Kidney tubule cell (primary cell): ENCODE measurements at regions not wholly inside any gene's neighbourhood (a gene's known extent, or its start where the extent isn't known, plus 50 kb on each side); places are given as distances from the start of the nearest gene placed in this dataset.

Experiments
- DNase-seq: peaks from one replicate; pipeline ENCODE4 v3.0.0-alpha.2; 2018; ENCODE audit warnings: low spot score

DNA sequence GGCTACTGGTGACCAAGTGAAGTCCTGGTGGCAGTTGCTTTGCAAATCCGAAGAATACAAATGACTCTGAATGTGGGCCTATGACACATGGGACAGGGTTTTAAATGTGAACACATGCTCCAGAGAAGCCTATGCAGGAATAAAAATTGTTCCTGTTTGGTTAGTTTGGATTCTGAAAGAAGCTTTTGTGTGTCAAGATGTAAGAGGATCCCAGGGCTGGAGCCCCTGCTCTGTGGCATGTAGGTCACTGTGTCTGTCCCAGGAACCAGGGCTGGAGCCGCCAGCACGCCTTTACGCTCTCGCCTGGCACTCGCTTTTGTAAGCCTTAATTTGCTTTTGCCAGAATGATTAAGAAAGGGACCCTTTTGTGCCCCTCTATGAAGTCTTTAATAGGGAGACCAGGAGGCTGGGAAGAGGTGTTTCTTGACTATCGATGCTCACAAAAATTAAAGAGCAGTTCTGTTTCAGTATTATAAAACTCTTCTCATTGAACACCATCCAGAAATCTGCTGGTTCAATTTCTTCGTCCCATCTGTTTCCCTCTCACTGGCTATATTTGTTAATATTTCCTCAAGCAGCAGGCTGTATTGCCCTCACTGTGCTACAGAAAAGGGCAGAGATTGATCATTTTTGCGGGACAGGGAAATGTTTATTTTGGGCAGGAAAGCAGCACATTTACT, 532.7 kb upstream of the POU3F3 start:
- DNase-seq, result no peak

DNA sequence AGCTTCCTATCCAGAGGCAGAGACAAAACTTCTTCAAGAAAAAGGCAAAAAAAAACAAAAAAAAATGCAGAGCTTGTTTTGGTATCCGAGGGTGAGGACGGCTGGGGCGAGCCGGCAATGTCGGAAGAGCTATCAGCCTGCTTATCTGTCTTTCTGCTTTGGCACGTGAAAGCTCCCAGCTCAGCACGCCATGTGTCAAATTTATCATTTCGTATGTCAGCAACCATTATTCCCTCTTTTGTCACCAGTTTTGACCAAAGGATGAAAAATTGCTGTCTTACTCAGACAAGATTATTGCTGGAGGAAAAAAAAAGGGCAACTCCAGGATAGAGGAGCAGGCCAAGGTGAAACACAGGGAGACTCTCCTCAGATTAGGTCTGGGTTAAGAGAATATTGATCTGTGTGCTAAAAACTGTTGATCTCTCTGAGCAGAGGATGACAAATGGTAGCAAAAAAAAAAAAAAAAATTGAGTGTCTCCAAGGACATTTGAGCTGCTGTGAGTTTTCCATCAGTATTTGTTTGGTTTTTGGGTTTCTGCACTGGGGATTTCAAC, 532.0 kb upstream of the POU3F3 start:
- no peak for DNase-seq

DNA sequence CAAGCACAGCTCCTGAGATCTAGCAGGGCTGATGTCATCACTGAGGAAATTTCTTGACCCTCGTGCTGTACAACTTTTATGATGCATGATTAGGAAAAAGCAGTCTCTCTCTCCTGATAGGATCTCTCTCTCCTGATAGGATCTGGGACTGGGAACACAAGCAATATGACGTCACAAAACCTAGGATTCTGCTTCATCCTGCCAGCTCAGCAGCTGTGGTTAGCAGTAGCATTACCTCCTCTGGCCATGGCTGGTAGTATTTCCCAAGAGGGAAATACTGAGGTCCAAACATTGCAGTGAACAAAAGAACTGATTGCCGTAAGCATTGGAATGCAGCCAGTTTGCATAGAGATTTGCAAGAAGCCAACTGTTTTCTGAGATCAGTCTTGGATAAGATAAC, 521.2 kb upstream of the POU3F3 start:
- peak; percentile 61 for DNase-seq

DNA sequence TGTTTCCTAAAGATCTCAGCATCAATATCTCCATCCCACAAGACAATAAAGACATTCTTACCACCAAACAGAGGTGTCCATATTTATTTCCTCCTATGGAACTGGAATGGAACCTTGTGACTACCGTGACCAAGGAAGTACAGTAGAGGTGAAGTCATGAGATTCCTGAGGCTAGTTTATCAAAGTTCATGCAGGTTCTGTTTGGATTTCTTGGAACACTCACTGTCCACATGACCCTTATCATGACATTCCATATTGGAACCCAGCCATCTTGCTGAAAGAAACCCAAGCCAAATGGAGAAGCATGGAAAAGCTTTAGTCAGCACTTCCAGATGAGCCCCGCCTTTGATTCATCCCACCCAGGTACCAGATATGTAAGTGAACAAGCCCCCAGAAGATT, 516.0 kb upstream of the POU3F3 start:
- peak; percentile 48 for DNase-seq

DNA sequence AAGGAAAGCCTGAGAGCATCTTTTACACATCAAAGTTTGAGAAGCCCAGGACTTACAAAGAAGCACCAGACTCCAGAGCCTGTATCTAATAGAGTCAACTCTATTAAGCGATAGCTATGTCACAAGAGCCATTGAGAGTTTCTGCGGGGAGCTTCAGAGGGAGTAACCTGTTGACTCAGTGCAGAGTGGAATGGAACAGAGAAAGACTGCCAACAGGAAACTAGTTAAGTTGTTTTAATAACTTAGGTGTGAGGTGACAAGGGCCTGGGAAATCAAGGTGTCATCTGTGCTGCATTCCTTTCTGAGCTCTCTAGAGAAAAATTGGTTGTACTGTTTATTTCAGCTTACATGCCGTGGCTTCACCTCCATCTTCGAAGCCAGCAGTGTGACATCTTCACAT, 513.8 kb upstream of the POU3F3 start:
- peak; percentile 38 for DNase-seq

DNA sequence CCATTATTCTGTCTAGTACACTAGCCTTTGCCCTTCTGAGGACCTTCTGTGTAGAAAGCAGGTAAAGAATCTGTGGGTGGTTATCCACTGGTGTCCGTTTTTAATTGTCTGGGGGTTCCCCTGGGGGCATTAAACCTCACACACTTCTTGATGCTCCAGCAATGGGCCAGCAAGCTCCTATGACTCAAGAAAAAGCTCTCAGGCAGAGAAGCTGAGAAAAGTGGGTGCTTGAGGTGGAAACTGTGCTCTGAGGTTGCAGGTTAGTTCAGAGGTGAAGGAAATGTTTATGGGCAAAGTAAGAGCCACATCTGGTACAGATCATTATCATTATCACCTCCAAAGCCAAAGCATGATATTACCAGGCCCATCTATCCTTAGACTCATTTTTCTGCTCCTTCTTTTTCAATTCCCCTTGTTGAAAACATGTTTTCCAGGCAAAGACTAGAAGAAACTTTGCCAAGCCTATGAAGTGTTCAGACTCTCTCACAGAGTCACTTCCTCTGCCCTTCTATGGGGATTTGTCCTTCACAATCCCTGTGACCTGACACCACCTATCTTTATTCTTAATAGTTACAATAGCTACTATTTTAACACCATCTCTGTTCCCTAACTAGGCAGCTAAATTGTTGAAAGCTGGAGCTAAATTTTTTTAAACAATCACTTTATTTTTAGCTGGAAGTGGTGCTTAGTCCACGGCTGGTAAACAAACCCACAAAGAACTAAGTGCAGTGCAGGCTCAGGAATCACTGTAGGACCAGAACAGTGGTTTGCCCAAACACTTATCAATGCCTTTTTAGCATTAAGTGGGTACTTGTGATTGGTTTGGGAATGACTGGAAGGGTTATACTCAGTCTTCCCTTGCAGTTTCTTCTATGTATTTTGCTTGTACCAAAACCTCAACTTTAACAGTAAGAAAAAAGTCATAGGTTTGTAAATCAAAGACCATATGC, 512.8 kb upstream of the POU3F3 start:
- DNase-seq, result no peak

DNA sequence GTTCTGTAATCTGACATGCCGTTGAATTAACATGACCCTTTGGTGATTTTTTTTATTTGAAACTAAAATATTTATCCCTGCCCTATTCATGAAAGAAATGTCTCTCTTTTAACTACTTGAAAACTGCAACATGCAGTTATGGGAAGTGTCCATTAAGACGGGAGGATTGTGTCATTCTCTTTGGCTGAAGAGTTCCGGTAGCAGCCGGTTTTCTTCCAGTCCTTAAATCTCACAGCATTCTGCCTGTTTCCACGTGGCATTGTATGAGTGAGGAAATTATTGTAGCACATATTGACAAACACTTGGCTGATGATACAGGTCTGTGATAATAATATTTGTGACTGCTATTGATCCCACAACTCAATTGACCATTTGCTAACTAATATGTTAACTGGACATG, 509.6 kb upstream of the POU3F3 start:
- no peak for DNase-seq

DNA sequence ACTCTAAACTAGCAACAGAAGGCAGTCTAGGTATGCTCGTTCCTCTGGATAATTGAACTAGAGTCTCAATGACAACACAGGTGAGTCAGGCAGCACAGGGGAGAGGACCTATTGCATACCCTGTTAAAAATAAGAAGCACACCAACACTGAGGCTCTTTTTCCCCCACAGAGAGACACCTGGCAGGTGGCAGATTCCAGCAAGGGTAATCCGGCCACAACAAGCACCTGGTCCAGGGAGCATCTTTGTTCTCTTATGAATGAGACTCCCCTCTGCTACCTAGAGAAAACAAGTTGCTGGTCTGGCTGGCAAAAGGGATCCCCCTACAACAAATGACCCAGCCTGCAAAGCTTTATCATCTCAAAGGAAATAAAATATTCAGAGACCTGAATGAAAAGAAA, 508.9 kb upstream of the POU3F3 start:
- no peak for DNase-seq

DNA sequence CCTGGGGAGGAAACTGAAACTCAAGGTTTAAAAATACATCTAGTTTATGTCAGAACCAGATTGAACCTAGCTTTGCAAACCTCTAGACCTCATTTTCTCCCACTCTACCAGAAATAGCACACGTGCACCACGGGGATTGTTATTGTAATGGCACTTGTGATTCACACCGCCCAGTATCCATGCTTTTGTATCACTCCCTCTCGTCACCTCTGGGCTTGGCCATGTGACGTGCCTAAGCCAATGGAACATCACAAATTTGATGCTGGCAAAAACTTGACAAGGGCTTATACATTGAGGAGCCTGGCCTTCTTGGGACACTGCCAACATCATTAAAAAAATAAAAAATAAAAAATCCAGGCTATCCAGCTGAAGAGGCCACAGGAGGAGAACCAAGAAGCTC, 495.8 kb upstream of the POU3F3 start:
- DNase-seq, result no peak

DNA sequence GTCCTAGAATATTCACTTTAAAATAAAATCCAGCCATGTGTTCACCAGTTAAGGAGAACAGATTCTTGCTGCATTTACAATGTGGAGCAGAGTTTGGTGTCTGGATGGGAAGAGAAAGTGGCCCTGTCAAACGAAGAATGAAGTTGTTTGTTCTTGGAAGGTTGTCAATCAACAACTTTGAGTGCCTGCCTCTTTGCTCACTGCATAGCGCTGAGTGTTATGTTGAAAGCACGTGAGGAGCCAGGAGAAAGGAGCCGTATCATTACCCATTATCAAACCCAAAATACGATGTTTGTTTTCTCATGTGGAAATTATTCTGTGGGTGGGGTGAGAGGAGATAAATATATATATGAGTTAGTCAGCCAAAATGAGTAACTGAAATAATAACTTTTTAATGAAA, 492.5 kb upstream of the POU3F3 start:
- DNase-seq, result no peak

DNA sequence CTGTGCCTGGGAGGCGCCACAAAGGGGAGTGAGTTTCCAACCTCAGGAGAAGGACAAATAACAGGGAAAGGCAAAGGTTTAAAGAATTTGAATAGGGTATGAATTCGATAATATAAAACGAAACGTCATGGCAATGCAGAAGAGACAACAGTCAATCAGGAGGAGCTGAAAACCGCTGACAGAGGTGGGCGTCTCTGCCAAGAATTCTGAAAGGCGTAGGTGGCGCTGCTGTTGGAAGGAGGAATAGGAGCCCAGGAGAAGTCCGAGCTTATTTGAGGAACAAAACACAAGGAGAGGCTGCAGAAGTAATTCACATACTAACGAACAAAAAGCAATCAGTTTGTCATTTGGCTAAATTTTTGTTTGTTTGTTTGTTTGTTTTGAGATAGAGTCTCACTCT, 485.8 kb upstream of the POU3F3 start:
- no peak for DNase-seq

DNA sequence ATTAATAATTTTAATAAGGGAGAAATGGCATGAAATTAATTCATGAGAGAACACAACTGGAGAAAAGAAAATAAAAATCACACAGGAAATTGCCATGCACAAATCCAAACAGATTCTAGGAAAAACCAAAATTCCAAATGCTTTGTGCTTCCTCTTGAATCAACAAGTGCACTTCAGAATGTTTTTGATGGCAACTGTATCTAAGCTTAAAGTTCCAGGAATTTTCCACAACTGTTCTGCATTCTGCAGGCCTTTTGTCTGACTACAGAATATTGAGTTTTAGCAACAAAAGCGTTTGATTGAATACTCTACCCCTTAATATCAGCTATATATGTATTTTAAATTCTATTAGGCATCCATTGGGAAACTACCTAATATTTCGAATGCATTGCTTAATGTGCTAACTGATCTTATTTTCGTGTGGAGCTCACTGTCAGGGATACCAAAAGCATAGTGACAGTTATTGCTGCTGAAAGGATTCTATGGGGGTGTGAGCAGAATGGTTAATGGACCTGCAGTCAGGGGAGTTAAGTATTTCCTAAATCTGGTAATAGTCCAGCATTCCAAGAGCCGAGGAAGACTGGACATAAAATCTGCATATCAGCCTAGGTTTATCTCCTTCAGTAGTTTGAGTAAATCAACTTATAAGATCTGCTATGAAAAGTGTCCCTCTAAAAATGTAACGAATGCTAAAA, 482.7 kb upstream of the POU3F3 start:
- DNase-seq, result no peak

DNA sequence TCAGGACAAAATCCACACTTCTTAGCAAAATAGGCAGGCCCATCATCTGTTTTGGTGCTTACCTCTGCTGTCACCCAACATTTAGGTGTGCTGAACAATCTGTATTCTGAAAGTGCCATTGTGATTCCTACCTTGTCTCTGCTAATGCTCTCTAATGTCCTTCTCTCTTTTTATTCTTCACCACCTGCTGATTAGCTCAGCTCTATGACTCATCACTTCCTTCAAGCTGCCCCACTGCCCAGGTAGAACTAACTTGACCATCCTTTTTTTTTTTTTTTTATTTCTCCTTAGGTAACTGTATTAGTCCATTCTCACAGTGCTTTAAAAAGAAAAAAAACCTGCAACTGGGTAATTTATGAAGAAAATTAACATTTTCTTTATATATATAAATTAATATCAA, 478.7 kb upstream of the POU3F3 start:
- peak; percentile 65 for DNase-seq

DNA sequence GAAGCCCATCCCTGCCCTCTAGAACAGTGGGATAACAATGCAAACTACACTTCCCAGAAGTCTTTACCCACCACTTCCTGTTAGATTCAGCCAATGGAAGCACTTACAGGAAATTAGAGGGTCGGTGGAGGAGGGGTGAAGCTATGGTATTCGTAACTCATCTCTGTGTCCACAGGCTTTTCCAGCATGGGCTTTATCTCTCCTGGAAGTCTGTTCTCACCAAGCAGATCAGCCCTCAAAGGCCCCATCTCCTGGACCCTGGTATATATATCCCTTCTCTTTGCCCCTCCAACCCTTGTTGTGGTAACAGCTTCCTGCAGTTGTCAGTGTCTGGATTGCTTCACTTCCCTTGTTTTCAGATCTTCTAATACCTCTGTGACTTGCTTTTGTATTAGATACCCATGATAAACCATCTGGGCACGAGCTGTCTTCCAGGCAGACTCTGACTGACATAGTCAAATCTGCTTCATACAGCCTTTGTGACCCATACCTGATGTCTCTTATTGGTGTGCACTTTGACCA, 475.0 kb upstream of the POU3F3 start:
- peak; percentile 64 for DNase-seq

DNA sequence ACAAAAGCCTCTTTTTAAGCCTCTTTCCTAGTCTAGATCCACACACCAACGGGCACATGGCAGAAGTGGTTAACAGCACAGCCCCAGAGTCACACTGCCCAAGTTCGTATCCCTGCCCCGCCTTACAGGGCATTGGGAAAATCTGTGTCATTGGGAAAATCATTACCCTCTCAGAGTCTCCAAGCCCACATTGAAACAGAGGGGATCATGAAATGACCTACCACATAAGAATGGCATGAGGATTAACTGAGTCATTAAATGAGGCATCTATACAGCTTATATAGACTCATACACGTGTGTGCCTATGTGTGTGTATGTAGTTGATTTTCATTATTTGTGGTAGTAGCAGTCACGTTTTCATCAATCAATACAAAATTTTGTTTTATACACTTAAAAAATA, 469.0 kb upstream of the POU3F3 start:
- DNase-seq, result peak; percentile 43

DNA sequence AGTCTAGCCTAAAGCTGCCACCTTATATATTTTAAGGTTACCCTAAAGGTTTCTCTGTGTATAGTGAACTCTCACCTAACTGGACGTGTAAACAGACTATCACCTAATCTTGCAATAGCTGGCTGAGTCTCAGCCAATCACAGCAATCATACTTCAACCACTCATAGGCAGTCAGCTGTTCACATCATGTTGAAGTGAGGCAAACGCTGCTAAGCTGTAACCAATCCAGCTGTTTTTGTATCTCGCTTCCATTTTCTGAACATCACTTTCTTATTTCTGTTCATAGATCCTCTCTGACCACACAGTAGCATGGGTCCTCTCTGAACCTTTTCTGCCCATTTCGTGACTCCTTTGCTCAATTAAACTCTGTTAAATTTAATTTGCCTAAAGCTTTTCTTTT, 468.2 kb upstream of the POU3F3 start:
- DNase-seq, result no peak

DNA sequence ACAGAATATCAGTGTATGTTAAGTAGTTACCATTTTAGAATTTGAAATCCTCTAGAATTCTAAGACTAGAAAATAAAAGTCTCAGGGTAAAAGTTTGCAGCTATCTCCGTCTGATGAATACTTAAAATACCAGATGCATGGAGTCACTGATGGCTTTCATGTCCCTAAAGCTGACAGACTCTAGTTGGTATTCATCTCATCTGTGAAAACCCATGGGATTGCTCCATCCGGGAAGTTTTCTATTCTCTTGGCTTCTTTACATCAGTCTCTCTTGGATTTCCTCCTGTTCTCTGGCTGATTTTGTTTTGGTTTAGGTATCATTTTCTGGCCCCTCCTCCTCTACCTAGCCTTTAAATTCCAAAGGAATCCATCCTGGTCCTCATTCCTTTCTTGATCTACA, 465.6 kb upstream of the POU3F3 start:
- peak; percentile 82 for DNase-seq

DNA sequence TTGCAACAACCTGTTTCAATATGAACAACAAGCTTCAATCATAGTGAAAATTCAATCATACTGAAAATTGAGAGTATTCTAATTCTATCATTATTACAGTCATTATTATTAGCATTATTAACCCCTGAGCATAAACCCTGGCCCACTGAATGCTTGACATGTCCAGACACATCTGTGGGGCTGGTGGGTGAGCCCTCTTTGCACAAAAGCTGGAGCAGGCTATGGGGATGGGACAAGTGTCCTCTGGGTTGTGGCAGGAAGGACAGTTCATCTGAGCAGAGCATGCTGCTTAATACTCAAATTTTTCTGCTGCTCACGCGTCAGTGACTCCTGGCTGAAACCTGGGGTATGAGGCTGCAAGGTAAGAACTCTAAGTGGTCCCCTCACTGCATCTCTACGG, 451.1 kb upstream of the POU3F3 start:
- DNase-seq, result no peak

DNA sequence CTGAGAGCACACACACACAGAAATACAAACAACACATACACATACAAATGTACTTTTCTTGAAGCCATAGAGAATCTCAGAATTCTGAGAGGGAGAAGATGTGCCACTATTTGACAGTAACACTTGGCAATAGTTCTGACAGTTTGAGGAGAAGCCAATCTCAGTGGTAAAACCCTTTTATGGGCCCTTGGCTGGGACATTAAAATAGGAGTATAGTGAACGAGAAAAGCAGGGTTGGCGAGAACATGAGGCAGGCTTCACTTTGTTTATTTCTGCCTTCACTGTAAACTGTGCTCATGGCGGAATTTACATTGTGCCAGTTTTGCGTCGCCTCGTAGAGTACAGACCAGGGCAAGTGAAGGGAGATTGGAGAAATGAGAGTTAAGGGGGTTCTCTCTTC, 449.4 kb upstream of the POU3F3 start:
- no peak for DNase-seq

DNA sequence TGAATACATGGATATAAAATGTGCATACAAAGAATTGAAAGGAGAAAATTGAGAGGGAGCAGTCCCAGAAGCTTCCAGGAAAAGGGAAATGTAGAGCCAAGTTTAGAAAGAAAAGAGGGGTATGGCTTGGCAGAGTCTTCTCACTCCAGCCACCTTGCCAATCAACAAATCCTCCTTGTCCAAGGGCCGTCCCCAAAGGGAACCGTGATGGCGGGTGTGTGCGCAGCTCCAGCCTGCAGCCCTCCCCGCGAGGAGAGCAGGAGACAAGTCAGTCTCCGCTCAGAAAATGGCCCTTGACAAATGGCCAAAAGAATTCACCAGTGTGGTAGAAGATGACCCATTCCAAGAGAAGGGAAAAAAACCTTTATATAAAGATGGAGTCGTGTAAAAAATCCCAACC, 448.3 kb upstream of the POU3F3 start:
- DNase-seq, result no peak

DNA sequence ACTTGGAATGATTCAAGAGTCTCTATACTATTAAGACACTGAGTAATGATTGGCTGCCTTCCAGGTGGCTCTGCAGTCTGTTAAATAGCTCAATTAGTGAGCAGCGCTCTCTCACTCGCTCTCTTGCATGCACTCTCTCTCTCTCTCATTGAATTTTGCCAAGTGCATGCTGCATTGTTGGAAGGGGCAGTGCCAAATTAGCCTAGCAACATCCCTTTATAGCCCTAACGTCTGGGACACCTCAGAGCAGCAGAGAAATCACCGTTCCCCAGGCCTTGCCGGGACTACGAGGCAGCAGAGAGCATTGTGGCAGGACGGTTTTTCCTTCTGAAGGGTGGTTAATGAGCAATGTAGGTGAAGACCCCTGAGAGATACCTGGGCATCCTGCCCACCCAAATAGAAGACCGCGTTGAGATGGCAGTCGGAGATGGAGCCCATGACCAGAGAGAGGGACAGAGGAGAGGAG, 447.6 kb upstream of the POU3F3 start:
- DNase-seq, result peak; percentile 78

DNA sequence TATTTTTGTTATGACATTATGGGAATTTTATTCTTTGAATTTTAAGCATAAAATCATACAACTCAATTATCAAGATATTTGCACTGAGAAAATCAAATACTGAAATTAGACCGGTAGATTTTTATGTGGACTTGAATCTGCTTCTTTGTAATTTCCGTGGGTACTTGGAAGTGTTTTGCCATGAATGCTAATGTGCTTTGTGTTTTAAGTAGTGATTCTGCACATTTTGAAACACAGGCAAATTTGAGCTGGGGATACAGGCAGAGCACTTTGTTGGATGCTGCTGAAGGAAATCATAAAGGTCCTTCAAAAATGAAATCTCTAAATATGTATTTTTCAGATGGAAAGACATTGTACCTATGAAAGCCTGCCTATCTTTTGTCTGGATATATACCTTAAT, 446.3 kb upstream of the POU3F3 start:
- no peak for DNase-seq
